NOMO-1 treated with dmso at 0.1 percent for 144 hours (cell line): ENCODE measurements at regions not wholly inside any gene's neighbourhood (a gene's known extent, or its start where the extent isn't known, plus 50 kb on each side); places are given as distances from the start of the nearest gene placed in this dataset.

Experiments used
- DNase-seq: peaks from one replicate; lab custom pipeline; 2025; ENCODE audit not compliant: unreplicated experiment; lab: John Stamatoyannopoulos, UW

DNA sequence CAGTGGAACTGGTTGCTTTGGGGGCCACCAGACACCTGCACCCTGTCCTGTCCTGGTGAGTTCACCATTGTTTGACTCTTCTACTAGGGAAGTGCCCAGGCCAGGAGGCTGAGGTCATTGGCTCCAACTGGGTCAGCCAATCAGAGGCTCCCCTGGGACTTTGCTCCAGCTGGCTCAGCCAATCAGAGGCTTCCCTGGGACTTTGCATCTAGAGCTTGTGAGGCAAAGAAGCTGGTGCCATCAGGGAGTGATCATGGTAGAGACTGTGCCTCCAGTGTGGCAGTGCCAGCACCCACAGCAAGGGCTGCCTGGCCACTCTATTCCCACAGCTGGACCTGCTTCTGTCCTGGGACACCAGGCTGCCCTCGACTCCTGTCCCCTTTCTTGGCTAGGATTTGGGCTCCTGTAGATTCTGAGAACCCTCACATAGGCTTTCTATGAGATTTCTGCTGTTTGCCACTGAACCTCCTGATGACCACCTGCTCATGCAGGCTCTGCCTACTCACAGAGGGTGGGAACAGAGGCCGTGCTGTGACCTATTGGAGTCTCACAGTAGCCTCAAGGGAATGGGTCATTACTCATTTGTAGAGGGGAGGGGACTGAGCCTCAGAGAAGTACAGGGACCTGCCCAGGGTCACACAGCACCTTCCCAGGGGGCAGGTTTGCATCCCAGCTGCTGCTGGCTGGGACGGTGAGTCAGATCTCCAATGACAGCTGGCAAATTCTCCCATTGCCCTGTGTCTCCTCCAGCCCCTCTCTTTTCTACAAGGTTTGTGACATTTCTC is 59.2 kb upstream of the SHISAL1 start:
- DNase-seq, result no peak

DNA sequence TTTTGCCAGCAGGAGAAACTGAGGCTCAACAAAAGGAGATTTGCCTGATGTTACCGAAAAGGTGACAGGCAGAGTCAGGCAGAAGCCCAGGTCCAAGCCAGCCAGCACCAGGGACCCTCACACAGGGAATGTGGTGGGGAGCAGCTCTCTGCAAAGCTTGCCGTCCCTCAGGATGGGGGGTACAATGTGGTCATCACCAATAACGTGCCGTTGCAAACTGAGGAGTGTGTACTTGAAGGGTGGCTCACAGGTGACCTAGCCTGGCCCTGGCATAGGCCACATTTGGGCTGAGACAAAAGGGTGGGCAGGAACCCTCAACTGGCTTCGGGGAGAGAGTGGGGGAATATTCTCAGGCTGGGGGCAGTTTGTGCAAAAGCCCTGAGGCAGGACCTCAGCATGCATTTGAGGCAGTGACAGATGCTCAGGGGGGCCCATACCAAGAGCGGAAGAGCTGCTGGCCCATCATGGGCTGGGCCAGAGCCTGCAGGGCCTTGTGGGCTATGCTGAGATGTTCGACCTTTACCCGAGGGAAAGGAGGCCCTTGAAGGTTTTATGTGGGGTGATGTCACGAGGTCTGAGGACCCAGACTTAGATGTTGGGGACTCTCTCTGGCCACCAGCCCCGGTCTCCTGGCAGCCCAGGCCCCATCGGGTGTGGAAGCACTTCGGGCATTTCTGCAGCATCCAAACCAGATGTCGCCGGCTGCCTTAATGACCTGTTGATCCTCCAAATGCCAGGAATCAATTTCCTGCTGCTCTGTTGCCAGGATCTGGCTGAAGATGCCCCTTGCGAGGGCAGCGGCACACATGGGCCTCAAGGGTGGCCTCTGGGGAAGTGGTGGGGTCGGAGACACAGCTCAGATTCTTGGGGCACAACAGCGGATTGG is 57.4 kb upstream of the SHISAL1 start:
- DNase-seq, result no peak

DNA sequence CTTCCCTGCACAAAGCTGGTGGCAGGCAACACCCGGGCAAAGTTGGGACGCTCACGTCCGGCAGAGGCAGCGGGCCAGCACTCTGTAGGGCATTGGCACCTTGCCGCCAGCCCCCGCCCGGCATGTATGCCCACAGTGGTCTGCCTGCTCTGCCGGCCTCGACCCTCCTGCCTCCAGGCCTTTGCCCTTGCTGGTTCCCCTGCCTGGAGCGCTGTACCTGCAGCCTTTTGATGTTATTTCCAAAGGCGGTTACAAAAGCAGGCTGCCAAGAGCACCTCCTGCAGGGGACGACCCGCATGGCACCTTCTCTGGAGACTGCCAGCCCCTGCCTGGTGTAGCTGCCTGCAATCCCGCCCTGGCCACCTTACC is 56.5 kb upstream of the SHISAL1 start:
- DNase-seq, result no peak

DNA sequence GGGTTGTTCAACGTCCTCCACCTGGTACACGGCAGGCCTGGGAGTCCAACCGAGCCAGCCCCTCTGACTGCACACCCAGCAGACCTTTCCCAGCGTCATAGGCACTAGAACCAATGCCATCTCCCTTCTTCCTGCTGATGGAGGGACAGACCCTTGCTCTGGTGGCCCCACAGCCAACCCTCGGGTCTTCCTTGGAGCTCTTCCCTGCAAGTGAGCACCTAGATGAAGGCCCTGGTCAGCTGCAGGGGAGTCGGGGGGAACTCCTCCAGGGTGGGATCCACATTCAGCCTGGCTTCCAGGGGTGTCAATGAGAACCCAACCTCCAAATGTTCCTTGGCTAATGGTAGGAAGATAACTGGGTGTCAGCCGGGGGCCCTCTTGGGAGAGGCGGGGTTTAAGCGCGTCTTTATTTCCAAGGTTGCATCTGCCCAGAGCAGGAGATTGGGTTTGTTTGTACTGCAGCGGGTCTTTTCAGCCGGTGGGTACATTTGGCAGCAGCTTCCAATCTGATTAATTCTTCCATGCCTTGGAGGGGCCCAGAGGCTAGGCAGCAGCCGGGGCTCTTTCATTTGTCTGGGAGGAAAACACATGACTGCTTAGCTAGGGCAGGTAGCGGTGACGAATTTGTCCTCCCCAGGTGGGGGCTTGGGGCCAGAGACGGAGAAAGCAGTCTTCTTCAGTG is 56.0 kb upstream of the SHISAL1 start:
- DNase-seq, result no peak

DNA sequence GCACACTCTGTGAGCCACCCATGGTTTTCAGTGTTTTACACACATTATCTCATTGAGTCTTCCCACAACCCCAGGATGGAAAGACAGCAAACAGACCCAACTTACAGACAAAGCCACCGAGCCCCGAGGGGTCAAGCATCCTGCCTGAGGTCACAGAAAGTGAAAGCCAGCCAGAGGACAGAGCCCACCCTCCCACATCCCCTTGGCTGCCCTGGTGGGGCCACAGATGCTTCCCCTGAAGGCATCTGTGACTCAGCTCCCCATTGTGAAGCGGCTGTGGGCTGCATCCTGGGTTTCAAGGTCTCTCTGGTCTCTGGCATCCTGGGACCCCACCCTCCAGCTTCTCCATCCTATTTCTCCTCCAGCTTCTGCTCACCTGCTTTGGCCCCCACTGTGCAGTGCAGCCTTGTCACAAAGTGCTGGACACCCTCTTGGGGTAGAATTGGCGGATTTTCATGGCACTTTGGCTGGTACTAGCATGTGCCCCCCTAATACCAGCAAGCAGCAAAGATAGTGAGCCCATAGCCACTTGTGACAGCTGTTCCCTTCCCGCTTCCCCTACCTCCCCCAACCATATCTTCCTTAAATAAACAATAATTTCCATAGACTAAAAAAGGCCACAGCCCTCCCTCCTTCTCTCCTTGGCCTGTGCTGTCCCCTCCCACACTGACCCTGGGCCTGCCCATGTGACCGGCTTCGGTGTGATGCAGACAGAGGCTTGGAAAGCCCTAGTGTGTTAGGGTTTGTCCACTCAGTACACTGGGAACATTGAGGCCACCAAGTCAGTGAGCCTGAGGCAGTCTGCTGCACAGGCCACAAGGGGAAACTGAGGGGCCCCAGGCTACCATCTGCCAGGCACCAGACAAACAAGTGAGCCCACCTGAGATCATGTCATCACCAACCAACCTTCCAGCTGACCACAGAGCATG is 53.9 kb upstream of the SHISAL1 start:
- no peak for DNase-seq

DNA sequence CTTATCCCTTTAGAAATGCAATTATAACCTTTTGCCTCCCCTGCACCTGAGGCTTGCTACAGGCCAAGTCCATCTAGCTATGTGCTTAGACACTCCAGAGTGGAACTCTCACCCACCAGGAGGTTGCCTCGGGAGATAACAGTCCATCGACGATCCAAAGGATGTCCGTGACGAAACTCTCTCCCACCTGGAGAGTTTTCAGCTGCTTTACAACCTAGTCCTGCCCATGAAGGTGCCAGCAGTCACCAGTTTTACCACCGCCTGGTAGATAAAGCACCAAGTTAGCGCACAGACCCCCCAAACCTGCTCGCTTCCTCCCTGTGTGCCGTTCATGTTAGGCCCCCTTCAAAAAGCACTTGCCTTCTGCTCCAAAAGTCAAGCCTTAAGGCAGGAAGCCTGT is 53.1 kb upstream of the SHISAL1 start:
- no peak for DNase-seq

DNA sequence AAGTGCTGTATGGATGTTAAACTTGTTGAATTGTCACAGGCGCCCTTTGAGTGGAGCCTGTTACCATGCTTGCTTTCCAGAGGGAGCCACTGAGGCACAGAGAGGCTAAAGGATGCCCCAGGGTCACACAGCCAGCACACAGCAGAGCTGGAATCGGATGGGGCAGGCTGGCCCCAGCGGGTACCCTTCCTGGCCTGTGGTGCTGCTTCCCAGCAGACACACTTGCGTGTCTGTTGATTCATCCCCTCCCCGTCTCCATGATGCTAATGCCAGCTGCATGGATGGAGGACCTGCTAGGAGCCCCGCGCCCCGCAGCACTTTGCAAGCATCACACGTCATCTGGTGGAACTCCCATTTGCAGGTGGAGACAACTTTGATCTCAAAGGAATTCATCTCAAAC is 52.4 kb upstream of the SHISAL1 start:
- no peak for DNase-seq

DNA sequence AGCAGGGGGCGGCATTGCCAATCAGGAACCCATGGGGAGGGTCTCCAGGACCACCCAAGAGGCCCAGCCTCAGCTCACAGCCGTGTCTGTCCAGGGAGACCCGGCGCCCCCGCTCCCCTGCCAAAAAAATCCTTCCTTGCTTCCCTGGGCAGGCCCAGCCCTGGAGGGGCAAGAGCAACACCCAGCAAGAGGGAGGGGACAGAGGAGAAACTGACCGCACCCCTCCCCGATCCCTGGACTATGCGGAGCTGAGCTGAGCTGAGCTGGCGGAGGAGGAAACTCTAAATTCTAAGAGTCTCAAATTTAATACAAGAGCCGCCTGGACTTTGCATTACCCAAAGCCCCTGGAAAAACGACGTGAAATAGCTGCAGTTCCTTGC is 52.0 kb upstream of the SHISAL1 start:
- no peak for DNase-seq

DNA sequence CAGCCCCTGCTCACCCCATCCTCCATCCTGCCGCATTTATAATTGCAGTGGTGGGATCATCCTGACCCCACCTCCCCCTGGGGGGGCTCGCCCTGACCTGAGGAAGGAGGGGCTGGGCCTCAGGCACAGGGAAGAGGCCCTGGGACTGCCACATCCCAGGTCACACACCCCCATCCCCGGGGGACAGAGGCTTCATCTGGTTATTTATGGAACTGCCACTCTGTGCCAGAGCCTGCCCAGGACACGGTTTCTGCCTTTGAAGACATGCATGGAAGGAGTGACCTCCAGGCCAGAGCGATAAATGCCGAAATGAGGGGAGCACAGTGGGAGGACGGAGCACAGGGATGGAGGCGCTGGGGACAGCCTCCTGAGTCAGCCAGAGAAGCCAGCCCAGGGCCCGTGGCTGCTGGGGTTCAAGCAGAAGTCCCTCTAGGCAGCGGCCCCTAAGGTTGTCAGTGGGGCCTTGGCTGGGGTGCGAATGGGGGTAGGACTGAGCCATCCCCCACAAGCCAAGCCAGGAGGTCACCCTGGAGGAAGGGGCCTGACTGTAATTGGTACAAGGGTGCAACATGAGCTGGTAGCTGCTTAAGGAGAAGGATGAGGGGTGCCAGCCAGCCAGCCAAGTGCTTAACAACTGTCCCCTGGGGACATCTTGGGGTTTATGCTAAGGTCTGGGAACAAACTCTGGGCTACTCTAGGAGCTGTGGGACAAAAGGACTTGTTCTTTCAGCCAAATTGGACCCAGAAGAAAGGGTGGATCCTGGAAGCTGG is 51.4 kb upstream of the SHISAL1 start:
- no peak for DNase-seq

DNA sequence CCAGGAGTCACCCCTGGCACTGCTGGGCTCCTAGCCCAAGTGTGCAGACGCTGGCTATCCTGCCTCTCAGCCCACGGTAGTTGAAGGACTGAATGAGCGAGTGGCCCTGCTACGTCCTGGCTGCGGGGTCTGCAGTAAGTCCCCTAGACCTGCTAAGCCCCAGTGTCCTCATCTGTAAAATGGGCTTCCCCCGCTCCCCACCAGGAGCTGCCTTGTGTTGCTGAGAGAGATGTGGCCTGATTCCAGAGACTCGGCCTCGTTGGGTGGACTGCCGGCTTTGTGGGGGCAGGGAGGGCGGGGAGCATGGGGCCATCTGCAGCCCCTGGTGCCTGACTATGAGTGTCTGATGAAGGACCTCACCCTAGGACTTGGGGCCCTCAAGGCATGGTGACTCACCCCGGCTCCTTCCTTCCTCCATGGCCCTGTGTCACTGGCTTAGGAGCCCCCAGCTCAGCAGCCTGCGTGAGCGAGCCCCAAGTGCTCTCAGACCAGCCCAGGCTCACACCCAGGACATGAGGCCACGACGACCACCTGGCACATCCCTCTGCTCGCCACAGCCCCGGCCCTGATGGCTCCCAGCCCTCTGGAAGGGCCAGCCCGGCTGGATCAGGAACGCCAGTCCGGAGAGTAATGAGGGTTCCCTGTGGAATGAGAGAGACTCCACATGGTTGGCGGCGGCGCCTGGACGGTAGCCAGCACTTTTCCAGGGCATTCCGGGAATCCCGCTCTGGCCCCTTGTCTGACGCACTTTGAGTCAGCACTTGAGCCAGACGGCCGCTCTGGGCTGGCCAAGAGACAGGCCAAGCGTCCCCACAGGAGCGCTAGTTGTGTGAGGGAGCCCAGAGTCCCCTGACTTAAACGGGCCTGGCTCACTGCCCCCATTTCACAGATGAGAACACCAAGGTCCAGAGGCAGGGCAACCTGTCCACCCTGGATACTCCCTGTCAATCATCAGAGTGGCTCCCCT is 50.5 kb upstream of the SHISAL1 start:
- DNase-seq, result no peak

DNA sequence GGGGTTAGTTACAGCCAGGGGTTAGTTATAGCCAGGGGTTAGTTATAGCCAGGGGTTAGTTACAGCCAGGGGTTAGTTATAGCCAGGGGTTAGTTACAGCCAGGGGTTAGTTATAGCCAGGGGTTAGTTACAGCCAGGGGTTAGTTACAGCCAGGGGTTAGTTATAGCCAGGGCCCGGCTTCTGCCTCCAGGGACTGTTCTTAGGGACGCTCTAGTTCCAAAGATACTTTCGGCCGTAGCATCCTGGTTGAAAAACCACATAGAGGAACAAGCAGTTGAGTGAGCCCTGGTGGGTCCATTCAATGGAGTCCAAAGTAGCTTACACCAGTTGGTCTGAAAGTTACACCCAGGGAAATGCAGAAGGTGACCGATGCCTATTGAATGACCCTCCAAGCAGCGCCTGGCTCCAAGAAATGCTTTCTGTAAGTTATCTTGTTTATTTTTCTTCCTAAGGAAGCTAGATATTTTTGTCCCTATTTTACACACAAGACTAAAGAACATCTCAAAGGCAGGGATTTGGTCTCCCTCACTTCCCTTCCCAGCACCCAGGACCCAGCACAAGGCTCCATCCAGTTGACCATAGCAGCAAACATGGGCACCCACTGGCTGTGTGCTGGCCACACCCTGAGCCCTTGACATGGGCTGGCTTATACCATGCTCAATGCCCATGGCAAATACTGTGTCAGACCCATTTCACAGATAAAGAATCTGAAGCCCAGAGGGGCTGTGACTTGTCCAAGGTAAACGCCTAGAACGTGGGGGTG is 49.7 kb upstream of the SHISAL1 start:
- DNase-seq, result no peak
